ENCODE measurements at regions not wholly inside any gene's neighbourhood (a gene's known extent, or its start where the extent isn't known, plus 50 kb on each side); places are given as distances from the start of the nearest gene placed in this dataset.

GRCh38 chr3:118761291-118761606 is 273.4 kb downstream of the IGSF11 start:
- no peak for TF ChIP-seq SIN3A (IDR thresholded peaks at IDR 0.05; ENCODE audit: borderline replicate concordance, insufficient read depth, low read length)
- TF ChIP-seq TAF1 (IDR thresholded peaks at IDR 0.05; ENCODE audit: borderline replicate concordance, insufficient read depth, low read length) = no peak
- TF ChIP-seq POLR2AphosphoS5 (IDR thresholded peaks at IDR 0.05; ENCODE audit: low read depth, low read length) = no peak

Data from PFSK-1 (cell line).